ENCODE measurements at regions not wholly inside any gene's neighbourhood (a gene's known extent, or its start where the extent isn't known, plus 50 kb on each side); places are given as distances from the start of the nearest gene placed in this dataset.

DNA sequence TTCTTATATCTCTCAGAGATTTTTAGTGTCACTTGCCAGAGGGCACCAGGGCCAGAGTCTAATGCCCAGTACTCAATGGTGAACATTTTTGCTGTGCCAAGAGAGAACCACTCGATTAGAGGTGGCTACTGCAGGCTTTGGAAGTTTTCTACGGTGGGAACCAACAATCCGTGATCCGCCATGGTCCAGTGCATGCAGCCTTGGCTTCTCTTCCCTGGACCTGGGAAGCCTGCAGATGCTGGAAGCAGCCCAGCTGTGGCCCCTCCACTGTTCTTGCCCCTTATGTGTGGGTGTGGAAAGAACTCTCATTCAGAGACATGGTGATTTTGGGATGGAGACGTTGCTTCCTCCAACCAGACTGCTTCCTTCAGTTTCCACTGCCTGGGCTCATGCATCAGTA is 224.2 kb downstream of the TSHZ3 start:
- TF ChIP-seq, protein P1, sequence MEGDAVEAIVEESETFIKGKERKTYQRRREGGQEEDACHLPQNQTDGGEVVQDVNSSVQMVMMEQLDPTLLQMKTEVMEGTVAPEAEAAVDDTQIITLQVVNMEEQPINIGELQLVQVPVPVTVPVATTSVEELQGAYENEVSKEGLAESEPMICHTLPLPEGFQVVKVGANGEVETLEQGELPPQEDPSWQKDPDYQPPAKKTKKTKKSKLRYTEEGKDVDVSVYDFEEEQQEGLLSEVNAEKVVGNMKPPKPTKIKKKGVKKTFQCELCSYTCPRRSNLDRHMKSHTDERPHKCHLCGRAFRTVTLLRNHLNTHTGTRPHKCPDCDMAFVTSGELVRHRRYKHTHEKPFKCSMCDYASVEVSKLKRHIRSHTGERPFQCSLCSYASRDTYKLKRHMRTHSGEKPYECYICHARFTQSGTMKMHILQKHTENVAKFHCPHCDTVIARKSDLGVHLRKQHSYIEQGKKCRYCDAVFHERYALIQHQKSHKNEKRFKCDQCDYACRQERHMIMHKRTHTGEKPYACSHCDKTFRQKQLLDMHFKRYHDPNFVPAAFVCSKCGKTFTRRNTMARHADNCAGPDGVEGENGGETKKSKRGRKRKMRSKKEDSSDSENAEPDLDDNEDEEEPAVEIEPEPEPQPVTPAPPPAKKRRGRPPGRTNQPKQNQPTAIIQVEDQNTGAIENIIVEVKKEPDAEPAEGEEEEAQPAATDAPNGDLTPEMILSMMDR (IDR thresholded peaks at IDR 0.05): no peak
- no peak for TF ChIP-seq POLR2A (IDR thresholded peaks at IDR 0.05)
